Caki2 (cell line): ENCODE measurements at regions not wholly inside any gene's neighbourhood (a gene's known extent, or its start where the extent isn't known, plus 50 kb on each side); places are given as distances from the start of the nearest gene placed in this dataset.
"Not testable (repeated sequence)": the region's sequence is repeated elsewhere in the genome, so short reads cannot be mapped to it uniquely, and the experiment has no call there.

Experiments used
- DNase-seq: peaks from one replicate; pipeline ENCODE4 v3.0.0-alpha.2; 2015; ENCODE audit warnings: low read depth
- in situ Hi-C: cut with HindIII; loops from 2 replicates; pipeline ENCODE4 v1.10.0; 2016; ENCODE audit warnings: low sequenced_read_pairs, low pct_unique_long_range_greater_than_20kb, mixed read lengths

DNA sequence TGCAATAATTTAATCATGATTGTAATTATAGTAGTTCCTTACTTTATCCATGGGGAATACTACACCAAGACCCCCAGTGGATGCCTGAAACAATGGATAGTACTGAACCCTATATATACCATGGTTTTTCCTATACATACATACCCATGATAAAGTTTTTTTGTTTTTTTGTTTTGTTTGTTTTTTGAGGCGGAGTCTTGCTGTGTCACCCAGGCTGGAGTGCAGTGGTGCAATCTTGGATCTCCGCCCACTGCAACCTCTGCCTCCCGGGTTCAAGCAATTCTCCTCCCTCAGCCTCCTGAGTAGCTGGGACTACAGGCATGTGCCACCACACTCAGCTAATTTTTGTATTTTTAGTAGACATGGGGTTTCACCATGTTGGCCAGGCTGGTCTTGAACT lies 135.3 kb upstream of the HNRNPU start:
- in situ Hi-C loops, DNase-seq: not testable (repeated sequence)

DNA sequence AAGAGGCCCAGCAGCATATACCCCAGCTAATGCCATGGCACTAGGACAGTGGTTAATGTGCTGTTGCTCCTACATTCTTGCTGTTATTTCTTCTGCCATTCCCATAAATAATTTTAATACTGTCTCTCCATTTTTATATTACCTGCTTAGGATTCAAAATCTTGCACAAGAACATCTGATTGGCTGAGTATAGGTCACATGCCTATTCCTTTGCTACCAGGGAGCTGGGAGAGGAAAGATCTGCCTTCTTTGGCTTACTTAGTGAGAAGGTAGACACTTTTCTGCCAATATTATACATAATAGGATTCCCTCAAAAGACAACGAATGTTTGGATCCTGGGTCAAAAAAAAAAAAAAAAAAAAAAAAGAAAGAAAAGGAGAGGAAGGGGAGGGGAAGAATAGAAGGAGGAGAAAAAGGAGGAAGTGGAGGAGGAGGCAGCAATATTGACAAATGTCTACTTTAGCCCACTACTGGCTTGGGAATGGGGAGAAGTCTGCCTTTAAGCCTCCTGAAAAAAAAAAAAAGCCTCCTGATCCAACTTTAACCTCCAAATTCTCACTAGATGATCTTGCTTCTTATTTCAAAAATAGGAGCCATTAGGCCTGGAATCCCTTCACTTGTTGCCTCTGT lies 134.5 kb upstream of the HNRNPU start:
- in situ Hi-C loops = no loop called here
- DNase-seq = no peak

DNA sequence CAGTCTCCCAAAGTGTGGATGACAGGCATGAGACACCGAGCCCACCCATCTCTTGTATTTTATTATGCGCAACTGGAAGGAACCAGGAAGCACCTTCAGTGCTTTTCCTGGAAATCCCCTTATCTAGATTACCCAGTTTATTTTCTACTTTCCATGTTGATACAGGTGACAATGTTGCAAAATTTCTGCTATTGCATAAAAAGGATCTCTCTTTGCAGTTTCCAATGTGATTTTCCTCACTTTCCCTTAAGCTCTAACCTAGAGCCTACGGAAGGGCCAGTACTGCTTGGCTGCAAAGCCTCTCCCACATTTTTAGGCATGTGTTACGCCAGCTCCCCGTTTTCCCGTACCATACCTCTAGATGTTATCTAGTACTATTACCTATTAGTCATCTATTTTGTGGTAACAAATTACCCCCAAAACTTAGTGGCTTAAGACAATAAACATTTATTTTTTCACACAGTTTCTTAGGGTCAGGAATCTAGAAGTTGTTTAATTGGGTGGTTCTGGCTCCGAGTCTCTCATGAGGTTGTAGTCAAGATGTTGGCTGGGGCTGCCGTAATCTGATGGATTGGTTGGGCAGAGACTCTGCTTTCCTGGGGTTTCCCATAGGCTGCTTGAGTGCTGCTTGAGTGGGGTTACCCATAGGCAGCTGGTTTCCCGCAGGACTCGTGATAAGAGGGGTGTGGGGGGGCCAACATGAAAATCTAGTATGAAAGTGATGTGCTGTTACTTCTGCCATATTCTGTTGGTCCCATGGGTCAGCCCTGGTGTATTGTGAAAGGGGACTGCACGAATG lies 131.5 kb upstream of the HNRNPU start:
- in situ Hi-C loops = no loop called here
- no peak for DNase-seq

DNA sequence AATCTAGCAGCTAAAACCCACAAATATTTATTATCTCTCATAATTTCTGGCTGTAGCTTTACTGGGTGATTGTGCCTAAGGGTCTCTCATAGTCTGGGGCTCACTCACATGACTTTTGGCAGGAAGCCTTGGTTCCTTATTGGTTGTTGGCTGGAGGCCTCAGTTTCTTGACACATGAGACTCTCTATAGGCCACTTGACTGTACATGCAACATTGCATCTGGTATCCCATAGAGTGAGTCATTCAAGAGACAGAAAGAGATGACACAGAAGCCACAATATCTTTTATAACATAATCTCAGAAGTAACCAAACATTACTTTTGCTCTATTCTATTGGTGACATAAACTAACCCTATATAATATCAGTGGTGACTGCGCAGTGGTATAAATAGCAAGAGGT lies 128.5 kb upstream of the HNRNPU start:
- no peak for DNase-seq
- in situ Hi-C loops = no loop called here

DNA sequence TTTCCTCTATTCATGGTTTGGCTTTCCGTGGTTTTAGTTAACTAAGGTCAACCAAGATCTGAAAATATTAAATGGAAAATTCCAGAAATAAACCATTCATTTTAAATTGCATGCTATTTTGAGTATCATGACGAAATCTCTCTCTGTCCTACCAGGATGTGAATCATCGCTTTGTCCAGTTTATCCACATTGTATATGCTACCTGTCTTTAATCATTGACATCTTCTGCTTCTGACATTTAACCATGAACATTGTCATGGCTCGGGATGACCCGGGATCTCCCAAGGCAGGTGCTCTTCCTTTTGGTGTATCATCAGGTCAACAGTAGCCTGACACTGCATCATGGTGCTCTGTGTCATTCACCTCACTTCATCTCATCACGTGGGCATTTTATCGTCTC lies 125.5 kb upstream of the HNRNPU start:
- DNase-seq = peak; percentile 63
- in situ Hi-C loops = no loop called here

DNA sequence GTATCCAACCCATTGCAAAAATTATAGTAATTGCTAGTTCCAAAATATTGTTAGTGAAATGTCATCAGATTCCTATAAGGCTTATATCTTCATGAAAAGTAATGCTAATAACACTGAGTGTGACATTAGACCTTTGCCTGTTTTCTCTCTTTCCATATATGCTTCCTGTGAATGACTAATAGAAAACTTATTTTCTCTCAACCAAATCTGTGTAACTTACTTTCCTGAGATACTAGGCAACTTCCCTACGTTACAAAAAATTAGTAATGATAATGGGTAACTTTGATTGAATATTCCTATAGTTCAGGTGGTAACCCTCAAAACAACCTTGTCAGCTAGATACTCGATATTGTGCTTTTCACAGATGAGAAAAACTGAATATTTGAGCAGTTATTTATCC lies 124.2 kb upstream of the HNRNPU start:
- in situ Hi-C loops = no loop called here
- no peak for DNase-seq

DNA sequence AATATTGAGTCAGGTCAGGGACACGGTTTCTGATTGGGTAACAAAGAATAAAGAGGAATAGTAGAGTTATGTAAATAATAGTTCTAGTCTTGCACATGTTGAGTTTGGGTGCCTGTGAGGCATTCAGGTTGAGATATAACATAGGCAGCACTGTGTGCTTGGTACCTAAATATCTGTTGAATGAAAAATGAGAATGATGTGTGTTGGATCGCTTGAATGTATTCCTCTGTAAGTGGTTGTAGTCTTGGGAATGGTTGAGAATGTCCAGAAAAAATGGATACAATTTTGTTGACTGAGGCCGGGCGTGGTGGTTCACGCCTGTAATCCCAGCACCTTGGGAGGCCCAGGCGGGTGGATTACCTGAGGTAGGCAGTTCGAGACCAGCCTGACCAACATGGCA lies 116.3 kb upstream of the HNRNPU start:
- in situ Hi-C loops = no loop called here

DNA sequence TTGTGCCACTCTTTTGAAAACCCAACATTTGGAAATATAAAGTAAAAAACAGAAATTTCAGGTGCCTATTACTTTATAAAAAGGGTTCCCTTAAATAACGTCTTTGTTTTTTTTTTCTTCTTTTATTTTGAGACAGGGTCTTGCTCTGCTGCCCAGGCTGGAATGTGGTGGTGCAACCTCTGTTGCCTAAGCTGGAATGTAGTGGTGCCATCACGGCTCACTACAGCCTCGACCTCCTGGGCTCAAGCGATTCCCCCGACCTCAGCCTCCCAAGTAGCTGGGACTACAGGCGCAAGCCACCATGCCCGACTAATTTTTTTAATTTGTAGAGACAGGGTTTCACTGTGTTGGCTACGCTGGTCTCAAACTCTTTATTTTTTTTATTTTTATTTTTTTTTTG lies 110.2 kb upstream of the HNRNPU start:
- in situ Hi-C loops = no loop called here
- DNase-seq = no peak

More for the DNA sequence above, 116.3 kb upstream of the HNRNPU start:
- no peak for DNase-seq

DNA sequence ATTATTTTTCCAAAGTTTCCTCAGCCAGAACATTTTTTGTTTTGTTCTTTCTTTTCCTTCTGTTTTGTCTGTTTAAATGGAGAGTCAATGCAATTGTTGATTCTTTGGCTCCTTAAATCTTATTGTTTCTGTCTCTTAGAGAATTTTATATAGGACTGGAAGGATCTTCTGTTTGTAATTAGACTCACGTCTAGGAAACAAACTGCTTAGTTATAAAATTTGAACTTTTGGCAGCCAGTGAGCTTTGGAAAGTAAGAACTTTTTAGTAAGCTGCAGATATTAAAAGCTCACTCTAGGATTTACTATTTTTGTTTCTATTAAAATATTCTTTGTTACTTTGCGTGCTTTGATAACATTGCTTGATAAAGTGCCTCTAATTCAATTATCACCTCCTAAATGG lies 109.8 kb upstream of the HNRNPU start:
- no peak for DNase-seq
- in situ Hi-C loops = no loop called here

DNA sequence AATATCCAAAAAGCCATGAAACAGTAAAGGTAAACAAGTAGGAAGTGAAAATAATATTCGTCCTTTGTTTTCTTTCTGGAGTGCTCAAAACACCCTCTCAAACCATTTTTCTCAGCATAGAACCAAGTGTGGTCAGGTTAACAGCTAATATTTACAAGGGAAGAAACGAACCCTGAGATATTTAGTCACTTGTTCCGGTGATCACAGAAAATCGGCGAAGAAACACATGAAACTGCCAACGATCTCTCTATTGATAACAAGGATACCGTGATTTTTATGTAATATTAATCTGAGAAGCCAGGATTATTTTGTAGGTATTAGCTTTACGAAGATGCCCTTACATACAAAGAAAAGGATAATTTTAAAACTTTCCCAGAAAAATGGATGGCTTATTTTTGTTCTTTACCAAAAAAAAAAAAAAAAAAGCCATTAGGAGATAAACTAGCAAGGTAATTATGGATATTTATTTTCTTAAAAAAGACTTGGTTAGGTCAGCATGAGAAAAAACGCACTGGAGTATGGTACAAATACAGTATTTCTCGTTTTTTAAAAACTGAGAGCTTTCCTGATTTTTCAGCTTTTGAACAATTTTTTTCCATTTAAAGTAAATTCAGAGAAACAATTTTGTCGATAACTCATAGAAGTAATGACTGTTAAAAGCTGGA lies 107.3 kb upstream of the HNRNPU start:
- in situ Hi-C loops = no loop called here
- no peak for DNase-seq

DNA sequence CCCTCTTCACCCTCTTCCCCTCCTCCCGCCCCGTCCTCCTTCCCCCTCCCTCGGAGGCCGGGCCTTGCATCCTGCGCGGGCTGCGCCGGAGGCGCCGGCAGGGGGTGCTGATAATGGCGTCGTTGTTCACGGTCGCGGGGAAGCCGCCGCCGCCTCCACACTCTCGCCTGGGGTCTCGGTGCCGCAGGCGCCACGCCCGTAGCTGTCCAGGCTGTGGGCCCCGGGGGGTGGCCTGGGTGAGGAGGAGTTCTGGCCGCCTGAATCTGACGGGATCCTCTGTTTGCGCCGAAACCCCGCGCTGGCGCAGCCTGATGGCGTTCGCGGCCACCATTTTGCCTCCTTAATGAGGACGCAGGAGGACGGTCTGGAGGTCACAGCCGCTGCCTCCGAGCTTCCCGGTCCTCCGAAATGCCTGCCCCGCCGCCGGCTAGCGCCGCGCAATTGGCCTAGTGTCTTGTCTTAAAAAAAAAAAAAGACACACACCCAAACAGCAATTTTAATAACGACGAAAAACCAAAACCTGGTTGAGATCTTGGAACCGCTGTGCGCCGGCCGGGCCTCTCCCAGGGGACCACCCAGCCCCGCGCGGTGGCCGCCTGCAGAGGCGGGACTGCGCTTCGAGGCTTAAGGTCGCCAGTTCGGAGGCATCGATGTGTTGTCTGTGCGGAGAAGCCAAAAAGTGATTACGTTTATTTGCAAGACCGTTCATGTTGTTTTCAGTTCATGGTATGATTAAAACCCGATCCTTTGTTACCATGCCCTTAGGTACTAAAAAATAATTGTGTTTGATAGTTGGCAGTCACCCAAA lies 106.6 kb upstream of the HNRNPU start:
- in situ Hi-C loops = no loop called here

DNA sequence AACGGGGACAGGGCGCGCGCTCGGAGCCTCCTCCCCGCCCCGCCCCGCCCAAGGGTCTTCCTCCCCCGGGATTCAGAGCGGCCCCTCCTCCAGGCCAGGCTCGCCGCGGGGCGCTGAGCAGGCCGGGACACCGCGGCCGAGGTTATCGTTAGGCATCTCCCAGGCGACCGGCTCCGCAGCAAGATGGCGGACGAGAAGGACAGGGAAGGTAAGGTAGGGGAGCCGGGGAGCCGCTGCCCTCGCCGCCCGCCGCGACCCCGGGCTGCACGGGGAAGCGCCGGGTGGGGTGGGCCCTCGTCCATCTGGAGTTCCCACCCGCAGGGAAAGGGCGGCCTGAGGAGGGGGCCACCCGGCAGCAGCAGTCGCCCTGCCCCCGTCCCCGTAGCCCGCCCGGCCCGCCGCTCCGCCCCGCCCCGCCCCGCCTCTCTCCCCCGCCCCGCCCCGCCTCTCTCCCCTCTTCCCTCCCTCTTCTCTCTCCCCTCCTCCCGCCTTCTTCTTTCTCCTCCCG lies 105.9 kb upstream of the HNRNPU start:
- in situ Hi-C loops = no loop called here
- peak; percentile 86 for DNase-seq

More for the DNA sequence above, 106.6 kb upstream of the HNRNPU start:
- peak; percentile 95 for DNase-seq

DNA sequence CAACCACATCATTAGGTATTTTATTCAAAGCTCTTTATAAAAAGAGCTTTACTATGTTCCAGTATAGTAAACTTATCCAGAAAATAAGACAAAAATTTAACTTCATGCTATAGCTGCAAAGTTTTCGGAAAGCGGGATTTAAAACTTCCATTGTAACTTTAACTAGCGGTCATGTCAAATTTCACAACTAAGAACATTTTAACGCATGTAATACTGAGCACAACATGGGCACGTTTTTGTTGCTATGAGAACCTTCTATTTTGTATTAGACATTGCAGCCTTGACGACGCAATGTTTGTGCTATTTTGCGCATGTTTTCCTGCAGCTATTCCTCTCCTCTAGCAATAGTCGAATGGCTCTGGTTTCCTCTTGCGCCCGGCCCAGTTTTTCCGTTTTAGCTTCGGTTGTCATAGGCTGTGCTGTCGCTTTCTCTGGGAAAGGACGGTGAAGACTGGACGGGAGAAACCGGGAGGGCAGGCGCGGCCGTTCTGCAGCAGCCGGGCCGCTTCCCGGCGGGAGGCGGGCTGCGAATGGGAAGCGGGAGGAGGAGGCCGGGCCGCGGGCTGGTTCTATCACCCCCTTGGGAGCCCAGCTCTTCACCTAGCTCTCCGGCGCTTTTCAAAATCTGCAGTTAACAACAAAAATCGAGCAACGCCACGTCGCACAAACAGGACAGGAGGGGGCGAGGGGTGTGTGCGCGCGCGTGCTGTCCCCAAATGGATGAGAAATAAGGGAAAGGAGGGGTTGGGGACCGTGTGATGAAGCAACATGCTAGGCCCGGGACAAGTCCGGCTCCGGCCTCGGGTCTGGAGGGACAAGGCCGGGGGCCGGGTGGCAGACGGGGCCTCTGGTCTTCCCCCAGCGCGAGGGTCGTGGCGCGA lies 105.3 kb upstream of the HNRNPU start:
- in situ Hi-C loops = no loop called here
- peak; percentile 84 for DNase-seq

DNA sequence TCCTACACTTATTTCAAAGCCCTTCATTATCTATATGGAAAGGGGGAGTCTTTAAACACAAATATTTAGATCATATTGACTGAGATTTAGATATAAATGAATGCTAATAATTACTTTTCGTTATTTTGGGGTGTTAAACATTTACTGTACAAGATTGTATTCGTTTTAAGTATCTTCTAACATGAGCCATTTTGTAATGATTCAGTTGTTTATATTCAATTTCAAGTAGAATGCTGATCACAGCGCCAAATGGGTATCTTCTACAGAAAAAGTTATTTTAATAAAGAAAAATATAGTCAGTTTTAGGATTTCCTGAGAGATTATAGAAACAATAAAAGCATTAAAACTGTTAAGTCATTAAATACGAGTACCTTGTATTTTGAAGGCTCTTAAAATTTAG lies 104.5 kb upstream of the HNRNPU start:
- in situ Hi-C loops = no loop called here
- DNase-seq = no peak

DNA sequence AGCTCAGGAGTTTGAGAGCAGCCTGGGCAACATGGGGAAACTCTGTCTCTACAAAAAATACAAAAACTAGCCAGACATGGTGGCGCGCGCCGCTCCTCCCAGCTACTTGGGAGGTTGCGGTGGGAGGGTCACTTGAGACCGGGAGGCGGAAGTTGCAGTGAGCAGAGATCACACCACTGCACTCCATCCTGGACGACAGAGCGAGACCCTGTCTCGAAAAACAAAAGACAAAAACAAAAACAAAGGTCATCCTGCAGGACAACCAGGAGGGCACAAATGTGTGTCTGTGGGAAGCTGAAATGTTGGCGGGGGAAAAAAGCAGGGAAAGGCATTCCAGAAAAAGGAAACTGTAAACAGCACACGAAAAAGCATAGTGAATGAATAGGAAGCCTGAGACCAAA lies 104.1 kb upstream of the HNRNPU start:
- in situ Hi-C loops = no loop called here
- no peak for DNase-seq

DNA sequence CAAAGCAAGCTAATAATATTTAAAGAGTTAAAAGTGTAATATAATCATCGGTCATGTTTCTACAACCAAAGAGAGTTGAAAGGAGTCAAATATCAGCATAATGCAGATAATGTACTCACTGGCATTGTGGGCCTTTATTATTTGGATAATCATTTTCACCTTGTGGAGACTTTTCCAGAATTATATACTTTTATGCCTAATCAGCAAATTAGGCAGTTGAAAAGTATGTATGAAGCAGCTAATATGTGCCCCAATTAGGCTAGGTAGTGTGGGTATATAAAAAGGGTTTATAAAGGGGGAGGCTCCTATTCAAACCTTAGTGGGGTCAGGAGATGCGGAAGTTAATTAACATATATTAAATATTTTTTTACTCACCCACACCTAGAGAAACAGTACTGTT lies 102.8 kb upstream of the HNRNPU start:
- in situ Hi-C loops = no loop called here
- DNase-seq = no peak

DNA sequence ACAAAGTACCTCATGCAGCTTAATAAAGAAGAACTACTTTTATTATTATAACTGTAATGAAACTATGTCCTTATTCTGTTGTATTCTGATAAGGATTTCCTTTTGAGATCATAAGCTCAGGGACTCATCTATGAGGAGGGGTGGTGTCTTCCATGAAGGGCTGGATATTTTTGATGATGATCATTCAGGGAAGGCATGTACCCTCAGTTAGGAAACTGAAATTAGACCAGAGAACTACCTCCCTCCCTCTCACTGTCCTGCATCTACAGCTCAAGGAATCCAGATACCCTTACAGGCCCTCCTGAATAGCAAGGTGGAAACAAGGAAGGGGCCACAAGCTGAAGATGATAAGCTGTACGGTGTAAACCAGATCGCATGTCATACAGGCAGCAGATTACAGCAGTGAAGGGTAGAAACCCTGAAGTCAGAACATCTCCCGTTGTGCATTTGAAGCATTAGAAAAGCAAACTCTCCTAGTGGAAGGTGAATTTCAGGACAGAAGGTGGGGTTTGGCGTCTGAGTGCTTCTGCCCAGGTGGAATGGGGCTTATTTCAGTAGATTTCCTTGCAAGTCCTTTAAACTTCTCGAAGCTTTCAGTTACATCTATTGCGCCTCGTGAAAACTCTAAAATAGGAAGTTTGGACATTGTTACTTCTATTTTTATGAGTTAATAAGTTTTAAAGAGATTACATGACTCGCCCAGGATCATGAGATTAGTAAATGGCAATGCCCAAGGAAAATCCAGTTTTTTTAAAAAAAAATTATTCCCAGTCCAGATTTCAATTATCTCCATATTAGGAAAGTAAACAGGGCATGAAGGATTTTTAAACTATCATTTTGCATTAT lies 101.1 kb upstream of the HNRNPU start:
- DNase-seq = no peak
- in situ Hi-C loops = no loop called here
